ENCODE measurements at regions not wholly inside any gene's neighbourhood (a gene's known extent, or its start where the extent isn't known, plus 50 kb on each side); places are given as distances from the start of the nearest gene placed in this dataset.
"Not testable (repeated sequence)": the region's sequence is repeated elsewhere in the genome, so short reads cannot be mapped to it uniquely, and the experiment has no call there.

DNA sequence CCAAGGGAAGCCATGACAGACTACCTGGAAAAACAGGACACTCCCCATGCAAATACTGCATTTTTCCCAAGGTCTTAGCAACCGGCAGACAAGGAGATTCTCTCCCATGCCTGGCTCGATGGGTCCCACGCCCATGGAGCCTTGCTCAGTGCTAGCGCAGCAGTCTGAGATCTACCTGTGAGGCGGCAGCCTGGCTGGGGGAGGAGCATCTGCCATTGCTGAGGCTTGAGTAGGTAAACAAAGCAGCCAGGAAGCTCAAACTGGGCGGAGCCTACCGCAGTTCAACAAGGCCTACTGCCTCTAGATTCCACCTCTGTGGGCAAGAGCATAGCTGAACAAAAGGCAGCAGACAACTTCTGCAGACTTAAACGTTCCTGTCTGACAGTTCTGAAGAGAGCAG, 1417.2 kb downstream of the FSTL5 start:
- not testable (repeated sequence) for TF ChIP-seq SP1 (CRISPR knock-in tag; conservative IDR thresholded peaks at IDR 0.05); NFYB (CRISPR knock-in tag; conservative IDR thresholded peaks at IDR 0.05; ENCODE audit: low read depth); ZNF263 (CRISPR knock-in tag; IDR thresholded peaks at IDR 0.05; ENCODE audit: low read depth); FOXJ3 (CRISPR knock-in tag; IDR thresholded peaks at IDR 0.05; ENCODE audit: borderline replicate concordance); ESRRA (CRISPR knock-in tag; IDR thresholded peaks at IDR 0.05; ENCODE audit: borderline replicate concordance)
- TF ChIP-seq, protein P1, sequence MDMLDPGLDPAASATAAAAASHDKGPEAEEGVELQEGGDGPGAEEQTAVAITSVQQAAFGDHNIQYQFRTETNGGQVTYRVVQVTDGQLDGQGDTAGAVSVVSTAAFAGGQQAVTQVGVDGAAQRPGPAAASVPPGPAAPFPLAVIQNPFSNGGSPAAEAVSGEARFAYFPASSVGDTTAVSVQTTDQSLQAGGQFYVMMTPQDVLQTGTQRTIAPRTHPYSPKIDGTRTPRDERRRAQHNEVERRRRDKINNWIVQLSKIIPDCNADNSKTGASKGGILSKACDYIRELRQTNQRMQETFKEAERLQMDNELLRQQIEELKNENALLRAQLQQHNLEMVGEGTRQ (CRISPR knock-in tag; IDR thresholded peaks at IDR 0.05): not testable (repeated sequence)
- TF ChIP-seq, protein P2, sequence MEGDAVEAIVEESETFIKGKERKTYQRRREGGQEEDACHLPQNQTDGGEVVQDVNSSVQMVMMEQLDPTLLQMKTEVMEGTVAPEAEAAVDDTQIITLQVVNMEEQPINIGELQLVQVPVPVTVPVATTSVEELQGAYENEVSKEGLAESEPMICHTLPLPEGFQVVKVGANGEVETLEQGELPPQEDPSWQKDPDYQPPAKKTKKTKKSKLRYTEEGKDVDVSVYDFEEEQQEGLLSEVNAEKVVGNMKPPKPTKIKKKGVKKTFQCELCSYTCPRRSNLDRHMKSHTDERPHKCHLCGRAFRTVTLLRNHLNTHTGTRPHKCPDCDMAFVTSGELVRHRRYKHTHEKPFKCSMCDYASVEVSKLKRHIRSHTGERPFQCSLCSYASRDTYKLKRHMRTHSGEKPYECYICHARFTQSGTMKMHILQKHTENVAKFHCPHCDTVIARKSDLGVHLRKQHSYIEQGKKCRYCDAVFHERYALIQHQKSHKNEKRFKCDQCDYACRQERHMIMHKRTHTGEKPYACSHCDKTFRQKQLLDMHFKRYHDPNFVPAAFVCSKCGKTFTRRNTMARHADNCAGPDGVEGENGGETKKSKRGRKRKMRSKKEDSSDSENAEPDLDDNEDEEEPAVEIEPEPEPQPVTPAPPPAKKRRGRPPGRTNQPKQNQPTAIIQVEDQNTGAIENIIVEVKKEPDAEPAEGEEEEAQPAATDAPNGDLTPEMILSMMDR (IDR thresholded peaks at IDR 0.05): not testable (repeated sequence)
- TF ChIP-seq, protein P3, sequence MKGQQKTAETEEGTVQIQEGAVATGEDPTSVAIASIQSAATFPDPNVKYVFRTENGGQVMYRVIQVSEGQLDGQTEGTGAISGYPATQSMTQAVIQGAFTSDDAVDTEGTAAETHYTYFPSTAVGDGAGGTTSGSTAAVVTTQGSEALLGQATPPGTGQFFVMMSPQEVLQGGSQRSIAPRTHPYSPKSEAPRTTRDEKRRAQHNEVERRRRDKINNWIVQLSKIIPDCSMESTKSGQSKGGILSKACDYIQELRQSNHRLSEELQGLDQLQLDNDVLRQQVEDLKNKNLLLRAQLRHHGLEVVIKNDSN (CRISPR knock-in tag; IDR thresholded peaks at IDR 0.05): not testable (repeated sequence)
- TF ChIP-seq, protein P4, sequence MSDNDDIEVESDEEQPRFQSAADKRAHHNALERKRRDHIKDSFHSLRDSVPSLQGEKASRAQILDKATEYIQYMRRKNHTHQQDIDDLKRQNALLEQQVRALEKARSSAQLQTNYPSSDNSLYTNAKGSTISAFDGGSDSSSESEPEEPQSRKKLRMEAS (CRISPR knock-in tag; IDR thresholded peaks at IDR 0.05): not testable (repeated sequence)
- TF ChIP-seq, protein P5, sequence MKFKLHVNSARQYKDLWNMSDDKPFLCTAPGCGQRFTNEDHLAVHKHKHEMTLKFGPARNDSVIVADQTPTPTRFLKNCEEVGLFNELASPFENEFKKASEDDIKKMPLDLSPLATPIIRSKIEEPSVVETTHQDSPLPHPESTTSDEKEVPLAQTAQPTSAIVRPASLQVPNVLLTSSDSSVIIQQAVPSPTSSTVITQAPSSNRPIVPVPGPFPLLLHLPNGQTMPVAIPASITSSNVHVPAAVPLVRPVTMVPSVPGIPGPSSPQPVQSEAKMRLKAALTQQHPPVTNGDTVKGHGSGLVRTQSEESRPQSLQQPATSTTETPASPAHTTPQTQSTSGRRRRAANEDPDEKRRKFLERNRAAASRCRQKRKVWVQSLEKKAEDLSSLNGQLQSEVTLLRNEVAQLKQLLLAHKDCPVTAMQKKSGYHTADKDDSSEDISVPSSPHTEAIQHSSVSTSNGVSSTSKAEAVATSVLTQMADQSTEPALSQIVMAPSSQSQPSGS (CRISPR knock-in tag; IDR thresholded peaks at IDR 0.05; ENCODE audit: borderline replicate concordance, low read depth): not testable (repeated sequence)

Data from WTC11 (cell line).